ENCODE measurements at regions not wholly inside any gene's neighbourhood (a gene's known extent, or its start where the extent isn't known, plus 50 kb on each side); places are given as distances from the start of the nearest gene placed in this dataset.

GRCh38 chr18:78128004-78128403, 851.6 kb upstream of the SALL3 start:
- no peak for DNase-seq

- DNase-seq = no peak
Observed at GRCh38 chr18:78129260-78129659, 850.4 kb upstream of the SALL3 start.

- DNase-seq = no peak
Observed at GRCh38 chr18:78130232-78131195, 849.1 kb upstream of the SALL3 start.

GRCh38 chr18:78133729-78134128, 845.9 kb upstream of the SALL3 start:
- no peak for DNase-seq

DNA sequence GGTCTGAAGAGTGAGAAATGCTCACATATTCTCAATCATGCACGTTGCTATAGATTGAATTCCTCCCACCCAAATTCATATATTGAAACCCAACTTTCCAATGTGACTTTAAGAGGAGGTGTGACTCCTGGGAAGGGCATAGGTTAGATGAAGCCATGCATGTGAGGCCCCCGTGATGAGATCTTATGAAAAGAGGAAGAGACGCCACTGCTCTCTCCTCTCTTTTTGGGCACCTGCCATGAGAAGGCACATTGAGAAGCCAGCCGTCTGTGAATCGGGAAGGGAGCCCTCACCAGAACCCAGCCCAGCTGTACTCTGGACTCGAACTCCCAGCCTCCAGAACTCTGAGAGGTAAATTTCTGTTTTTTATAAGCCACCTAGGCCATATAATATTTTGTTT, 842.6 kb upstream of the SALL3 start:
- no peak for DNase-seq

DNA sequence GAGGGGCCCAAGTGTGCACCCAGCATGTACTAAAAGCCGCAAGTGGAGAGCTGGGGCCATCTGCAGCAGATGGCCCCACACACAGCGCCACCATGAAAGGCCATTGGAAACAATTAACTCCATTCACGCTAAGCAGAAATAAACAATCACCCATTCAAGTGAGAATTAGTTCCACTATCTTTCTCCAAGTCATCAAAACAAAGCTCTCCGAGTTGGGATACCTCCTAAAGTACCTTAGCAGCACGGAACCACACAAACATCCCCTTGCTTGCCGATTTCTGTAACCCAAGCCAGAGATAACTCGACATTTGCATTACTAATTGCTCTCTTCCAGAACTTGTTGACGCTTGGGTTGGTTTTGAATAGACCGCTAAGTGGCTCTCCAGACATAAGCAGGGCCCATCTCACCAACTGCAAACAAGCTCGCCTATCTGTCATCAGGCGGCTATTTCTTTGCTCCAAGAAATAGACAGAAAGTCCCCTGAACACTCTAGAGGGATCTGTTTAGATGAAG, 840.6 kb upstream of the SALL3 start:
- DNase-seq = no peak

GRCh38 chr18:78140294-78140693, 839.3 kb upstream of the SALL3 start:
- no peak for DNase-seq

DNA sequence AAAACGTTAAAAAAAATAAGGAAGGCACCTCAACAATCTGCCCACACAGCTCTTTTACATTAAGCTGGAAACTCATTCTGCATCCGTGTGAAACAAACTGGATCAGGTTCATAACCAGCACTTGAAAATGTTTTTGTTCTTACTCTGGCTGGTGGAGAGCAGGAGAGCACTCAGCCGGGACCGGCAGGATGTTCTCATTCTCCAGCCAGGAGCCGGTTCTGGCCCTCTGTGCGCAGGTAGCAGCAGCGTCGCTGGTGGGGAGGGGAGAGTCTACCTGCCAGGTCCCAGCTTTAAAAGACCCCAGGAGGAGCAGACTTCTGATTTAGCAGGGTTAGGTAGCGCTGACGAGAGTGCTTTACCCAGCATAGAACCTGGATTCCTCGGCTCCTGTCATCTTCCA, 834.9 kb upstream of the SALL3 start:
- no peak for DNase-seq

GRCh38 chr18:78145096-78145495, 834.5 kb upstream of the SALL3 start:
- no peak for DNase-seq

GRCh38 chr18:78146136-78147085, 833.2 kb upstream of the SALL3 start:
- no peak for DNase-seq

DNA sequence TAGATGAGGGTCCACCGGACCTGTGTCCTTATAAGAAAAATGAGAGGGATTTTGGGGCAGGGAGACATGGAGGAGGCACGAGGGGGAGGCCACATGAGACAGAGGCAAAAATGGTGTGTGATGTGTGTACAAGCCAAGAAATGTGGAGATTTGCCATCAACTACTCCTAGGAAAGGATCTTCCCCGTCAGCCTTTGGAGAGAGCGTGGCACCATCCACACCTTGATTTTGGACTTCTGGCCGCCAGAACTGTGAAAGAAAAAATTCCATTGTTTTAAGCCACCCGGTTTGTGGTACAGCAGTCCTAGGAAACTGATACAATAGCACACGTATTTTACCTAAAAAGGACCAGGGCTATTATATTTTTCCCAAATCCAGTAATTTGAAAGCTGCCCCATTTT, 829.0 kb upstream of the SALL3 start:
- no peak for DNase-seq

DNA sequence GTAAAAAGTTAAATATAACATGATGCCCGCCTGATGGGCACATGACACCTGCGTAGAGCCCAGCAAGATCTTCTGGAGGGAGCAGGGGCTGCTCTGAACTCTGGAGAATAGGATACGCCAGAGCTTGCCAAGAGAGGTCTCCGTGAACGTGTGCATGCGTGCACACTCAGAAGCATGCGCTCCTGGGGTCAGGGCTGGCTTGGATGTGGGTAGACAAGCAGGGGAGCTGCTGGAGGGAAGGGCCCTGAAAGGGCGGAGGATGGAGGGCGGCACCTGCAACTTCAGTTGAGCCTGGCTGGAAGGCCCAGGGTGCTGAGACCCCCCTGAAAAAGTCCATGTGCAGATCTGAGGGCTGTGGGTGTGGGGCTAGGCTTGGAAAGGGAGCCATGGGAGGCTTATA, 828.4 kb upstream of the SALL3 start:
- DNase-seq = no peak

GRCh38 chr18:78151948-78152725, 827.5 kb upstream of the SALL3 start:
- no peak for DNase-seq

DNA sequence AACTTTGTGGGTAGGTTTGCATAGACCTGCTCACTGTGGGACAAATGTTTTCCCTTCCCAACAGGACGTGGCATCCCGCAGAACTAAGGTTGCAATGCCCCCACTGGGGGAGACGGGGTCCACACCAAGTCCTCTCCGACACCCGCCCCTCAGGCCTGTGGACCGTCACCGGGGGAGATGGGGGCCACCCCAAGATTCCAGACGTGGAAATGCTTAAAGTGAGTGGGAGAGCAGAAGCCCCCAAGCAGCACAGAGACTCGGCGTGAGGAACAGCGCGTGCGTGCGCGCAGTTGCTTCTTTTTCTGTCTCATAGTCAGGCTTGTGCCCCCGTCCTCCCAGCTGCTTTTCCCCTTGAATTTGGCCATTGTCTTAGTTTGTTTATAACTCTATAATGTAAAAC, 826.3 kb upstream of the SALL3 start:
- no peak for DNase-seq

- no peak for DNase-seq
Observed at GRCh38 chr18:78154444-78154843, 825.2 kb upstream of the SALL3 start.

- no peak for DNase-seq
Observed at GRCh38 chr18:78154853-78155252, 824.8 kb upstream of the SALL3 start.

DNA sequence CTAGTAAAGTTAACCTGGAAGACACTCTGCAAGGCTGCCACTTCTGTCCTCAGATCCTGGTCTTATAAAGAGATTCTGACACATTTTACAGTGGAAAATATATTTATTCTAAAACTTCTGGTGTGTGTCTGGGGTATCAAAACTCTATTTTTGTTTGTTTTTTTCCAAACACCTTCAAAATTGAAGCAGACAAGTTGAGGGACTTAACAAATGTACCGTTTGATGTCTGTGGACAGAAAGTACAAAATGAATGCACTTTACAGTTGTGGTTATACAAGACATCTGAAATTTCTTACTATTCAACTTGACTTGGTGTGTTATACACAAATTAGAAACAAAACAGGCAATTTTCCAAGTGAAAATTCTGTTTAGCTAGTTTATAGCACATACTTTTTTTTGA, 823.2 kb upstream of the SALL3 start:
- no peak for DNase-seq

DNA sequence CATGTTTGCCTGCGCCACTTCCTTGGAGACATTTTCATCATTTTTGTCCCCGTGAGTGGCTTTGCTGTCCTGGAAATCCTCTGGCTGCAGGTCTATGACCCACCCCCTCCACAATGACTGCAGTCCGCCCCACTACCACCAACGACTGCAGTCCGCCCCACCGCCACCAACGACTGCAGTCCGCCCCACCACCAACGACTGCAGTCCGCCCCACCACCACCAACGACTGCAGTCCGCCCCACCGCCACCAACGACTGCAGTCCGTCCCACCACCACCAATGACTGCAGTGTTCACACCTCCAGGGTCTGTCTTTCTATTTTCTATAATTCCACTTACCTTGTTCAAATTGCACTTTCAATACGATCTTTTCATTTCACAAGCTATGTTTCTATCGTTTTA, 820.7 kb upstream of the SALL3 start:
- no peak for DNase-seq

DNA sequence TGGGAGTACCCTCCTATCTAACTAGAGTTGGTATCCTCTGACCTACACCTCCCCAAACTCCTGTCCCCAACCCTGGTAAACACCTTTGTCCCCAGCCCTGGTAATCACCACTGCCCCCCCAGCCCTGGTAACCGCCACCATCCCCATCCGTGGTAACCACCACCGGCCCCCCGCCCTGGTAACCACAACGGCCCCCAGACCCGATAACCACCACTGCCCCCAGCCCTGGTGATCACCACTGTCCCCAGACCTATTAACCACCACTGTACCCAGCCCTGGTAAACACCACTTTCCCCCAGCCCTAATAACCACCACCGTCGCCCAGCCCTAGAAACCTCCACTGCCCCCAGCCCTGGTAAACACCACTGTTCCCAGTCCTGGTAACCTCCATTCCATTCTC, 820.2 kb upstream of the SALL3 start:
- no peak for DNase-seq

DNA sequence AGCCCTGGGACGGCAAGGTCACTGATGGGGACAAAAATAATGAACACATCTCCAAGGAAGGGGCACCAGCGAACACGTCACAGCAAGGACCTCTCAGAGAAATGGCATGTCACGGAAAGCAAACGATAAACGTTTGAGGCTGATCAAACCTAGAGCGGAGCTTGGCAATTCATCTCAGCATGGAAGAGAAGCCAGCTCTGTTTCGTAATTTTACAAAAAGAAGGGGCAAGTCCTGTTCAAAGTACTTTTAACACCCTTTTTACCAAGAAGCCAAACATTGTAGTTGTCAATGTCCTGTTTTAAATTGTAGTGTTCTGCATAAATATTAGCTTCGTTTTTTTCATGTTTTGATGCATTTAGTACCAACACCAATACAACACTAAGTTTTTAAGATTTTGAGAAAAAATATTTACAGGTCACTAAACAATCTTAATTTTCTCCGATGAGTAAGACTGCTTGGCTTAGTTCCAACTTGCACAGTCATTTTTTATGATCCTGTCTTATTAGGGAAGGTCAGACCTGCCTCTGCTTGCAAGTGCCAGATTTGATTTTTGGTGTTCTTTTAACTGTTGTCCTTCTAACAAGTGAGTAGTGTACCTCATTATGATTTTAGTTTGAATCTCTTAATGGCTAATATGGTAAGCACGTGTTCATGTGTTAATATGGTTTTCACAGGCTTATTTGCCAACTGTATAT, 818.5 kb upstream of the SALL3 start:
- DNase-seq = no peak

DNA sequence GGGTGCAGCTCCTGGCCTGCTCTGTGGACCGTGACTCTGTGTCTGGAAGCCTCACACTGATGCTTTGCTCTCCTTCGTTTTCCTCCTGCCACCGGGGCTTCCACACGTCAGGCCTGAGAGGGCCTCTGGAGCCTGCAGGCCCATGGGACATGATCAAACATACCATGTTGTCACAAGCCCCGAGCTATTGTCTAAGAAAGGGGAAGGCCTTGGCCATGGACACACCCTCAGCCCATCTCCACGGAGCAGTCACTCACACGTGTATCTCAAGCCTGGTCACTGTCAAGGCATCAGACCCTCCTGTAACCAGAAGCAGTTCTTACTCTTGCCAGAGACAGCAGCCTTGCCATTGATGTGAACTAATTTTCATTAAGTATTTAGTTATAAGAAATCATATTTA, 814.1 kb upstream of the SALL3 start:
- no peak for DNase-seq

DNA sequence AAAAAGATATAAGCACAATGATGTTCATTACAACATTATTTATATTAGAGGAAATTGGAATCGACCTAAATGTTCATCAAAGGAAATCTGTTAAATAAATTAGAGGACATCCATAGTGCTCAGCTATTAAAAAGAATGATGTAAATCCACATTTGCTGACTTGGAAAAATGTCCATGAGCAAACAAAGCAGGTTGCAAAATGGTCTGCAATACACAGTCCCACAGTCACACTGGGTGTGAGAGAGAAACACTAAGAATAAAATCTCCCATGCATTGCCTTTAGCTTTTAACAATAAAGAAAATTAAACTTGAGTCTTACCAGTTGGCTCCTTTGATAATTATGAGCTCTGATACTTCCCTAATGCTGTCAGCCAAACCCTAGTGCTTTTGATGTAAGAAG, 811.1 kb upstream of the SALL3 start:
- DNase-seq = no peak

Data from GF-D8 (cell line).